ENCODE measurements at regions not wholly inside any gene's neighbourhood (a gene's known extent, or its start where the extent isn't known, plus 50 kb on each side); places are given as distances from the start of the nearest gene placed in this dataset.

GRCh38 chr18:26746398-26746797 lies 119.1 kb downstream of the AQP4 start:
- no peak for DNase-seq (ENCODE audit: extremely low read depth in 1 of 11, low read depth in 9 of 11, low spot score in 4 of 11)

- no peak for DNase-seq (ENCODE audit: extremely low read depth in 1 of 11, low read depth in 9 of 11, low spot score in 4 of 11)
Measured at GRCh38 chr18:26745288-26746181, 120.0 kb downstream of the AQP4 start.

DNA sequence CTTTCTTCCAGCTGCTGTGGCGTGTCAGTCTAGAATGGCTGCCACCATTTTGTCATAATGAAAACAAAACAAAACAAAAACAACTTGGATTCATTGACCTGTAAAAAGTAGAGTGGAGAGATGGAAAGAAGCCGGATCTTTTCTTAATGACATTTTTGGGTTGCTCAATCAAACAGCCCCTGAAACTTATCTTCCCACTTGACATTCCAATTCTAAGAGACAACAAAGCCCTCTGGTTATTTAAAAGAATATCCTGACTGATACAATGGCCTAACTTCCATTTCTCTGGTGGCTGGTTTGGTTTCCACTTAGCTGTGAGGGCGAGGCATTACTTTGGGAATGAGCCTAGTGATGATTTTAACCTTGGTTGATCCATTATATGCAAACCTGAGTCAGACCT lies 123.7 kb downstream of the AQP4 start:
- no peak for DNase-seq (ENCODE audit: extremely low read depth in 1 of 11, low read depth in 9 of 11, low spot score in 4 of 11)

DNA sequence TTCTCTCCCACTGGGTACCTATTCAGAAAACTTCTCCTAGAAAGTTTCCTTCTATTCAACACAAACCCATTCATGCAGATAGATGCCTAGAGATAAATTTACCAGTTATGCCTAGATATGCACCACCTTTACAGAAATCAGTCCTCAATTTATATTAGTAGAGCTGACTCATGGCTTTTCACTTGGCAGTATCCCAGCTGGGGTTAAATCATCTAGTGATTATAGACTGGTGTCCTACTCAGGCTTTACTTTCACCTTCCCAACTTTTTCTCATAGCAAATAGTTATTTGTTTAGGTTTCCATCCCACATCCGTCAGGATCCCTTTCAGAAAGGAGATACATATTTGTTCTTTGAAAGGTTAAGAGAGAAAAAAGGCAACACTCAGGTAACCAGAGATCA lies 124.5 kb downstream of the AQP4 start:
- no peak for DNase-seq (ENCODE audit: extremely low read depth in 1 of 11, low read depth in 9 of 11, low spot score in 4 of 11)

DNA sequence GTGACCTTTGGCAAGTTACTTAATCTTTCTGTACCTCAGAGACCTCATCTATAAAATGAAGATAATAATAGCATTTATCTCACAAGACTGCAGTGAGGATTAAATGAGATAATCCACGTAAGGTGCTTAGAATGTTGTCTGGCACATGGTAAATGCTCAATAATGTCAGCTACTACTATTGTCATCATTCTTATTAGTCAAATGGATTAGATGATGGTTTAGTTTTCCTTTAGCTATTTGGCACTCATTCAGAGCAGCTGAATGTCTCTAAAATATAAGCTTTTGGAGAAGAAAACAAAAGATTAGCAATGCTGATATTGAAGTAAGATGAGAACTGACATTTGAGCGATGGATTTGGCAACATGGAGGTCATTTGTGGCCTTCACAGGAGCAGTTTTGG lies 125.1 kb downstream of the AQP4 start:
- no peak for DNase-seq (ENCODE audit: extremely low read depth in 1 of 11, low read depth in 9 of 11, low spot score in 4 of 11)

GRCh38 chr18:26738706-26739105 lies 126.8 kb downstream of the AQP4 start:
- DNase-seq (ENCODE audit: extremely low read depth in 1 of 11, low read depth in 9 of 11, low spot score in 4 of 11): no peak

- DNase-seq (ENCODE audit: extremely low read depth in 1 of 11, low read depth in 9 of 11, low spot score in 4 of 11): no peak
Measured at GRCh38 chr18:26736301-26736700, 129.2 kb downstream of the AQP4 start.

- no peak for DNase-seq (ENCODE audit: extremely low read depth in 1 of 11, low read depth in 9 of 11, low spot score in 4 of 11)
Measured at GRCh38 chr18:26734760-26735159, 130.7 kb downstream of the AQP4 start.

DNA sequence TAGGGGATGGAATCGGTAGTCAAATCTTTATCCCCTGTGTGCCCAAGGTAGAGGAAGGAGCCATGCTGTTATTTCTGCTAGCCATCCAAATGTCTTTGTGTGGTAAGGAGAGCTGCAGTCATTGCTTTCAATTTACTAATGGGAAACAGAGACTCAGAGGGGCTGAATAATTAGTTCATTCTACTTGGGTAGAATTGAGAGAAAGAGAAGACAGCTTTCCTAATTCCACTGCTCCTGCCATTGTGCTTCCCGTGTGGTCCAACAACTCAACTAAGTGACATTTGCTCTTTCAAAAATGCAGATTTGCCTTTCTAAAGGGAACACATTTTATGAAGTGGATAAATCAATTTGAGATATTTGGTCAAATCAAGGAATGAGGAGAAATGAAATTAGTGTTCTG lies 136.1 kb downstream of the AQP4 start:
- DNase-seq (ENCODE audit: extremely low read depth in 1 of 11, low read depth in 9 of 11, low spot score in 4 of 11): no peak

- DNase-seq (ENCODE audit: extremely low read depth in 1 of 11, low read depth in 9 of 11, low spot score in 4 of 11): no peak
Measured at GRCh38 chr18:26729008-26729407, 136.5 kb downstream of the AQP4 start.

DNA sequence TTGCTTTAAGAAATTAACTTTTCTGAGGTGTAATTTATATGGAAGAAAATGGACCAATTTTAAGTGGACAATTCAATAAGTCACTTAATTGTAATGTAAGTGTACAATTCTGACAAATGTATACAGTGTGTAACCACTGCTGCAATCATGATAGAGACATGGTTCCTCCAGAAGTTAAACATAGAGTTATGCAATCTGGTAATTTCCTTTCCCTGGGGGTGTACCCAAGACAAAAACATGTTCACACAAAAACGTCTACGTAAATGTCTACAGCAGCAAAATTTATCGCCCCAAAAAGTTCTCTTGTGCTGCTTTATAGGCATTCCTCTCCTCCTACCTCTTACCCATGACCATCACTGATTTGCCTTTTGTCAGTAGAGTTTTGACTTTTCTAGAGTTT lies 141.5 kb downstream of the AQP4 start:
- no peak for DNase-seq (ENCODE audit: extremely low read depth in 1 of 11, low read depth in 9 of 11, low spot score in 4 of 11)

- no peak for DNase-seq (ENCODE audit: extremely low read depth in 1 of 11, low read depth in 9 of 11, low spot score in 4 of 11)
Measured at GRCh38 chr18:26722565-26722931, 143.0 kb downstream of the AQP4 start.

GRCh38 chr18:26721854-26722564 lies 143.5 kb downstream of the AQP4 start:
- no peak for DNase-seq (ENCODE audit: extremely low read depth in 1 of 11, low read depth in 9 of 11, low spot score in 4 of 11)

DNA sequence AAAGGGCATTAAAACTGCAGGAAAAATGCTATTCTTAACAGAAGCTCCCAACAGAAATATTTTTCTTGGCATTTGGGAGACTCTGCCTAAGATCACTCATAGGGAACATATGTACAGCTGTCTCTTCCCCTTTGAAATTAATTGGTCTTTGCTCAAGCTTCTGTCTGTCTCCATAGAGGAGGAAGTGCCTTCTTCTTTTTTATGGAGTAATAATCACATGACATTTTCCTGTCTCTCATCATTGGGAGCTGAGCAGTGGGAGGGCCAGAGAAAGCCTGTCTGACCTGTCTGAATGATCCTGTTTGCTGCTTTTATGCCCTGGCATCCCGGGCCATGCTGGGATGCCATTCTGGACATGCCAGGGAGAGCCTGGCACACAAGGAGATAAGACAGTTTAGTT lies 145.6 kb downstream of the AQP4 start:
- DNase-seq (ENCODE audit: extremely low read depth in 1 of 11, low read depth in 9 of 11, low spot score in 4 of 11): no peak

DNA sequence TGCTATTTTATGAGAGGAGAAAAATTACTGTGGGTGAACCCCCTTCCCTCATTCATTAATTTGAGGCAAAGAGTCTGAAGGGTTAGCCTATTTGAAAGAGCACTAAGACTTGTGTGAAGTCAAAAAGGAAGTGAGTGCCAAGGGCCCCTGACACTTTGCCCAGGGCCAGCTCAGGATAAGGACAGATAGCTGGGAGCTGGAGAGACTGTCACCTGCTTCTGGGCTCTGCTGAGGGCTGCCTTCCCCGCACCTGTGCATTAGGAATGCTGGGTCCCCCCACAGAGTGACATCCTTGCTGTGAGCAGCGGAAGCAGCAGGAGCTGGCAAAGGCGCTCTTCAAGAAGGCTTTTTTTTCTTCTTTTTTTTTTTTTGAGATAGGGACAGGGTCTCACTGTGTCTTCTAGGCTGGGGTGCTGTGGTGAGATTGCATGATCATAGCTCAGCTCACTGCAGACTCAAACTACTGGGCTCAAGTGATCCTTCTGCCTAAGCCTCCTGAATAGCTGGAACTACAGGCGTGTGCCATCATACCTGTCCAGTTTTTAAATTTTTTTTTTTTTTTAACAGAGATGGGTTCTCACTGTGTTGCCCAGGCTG lies 148.3 kb downstream of the AQP4 start:
- DNase-seq (ENCODE audit: extremely low read depth in 1 of 11, low read depth in 9 of 11, low spot score in 4 of 11): no peak

- DNase-seq (ENCODE audit: extremely low read depth in 1 of 11, low read depth in 9 of 11, low spot score in 4 of 11): no peak
Measured at GRCh38 chr18:26714739-26715138, 150.8 kb downstream of the AQP4 start.

GRCh38 chr18:26711756-26712155 lies 153.8 kb downstream of the AQP4 start:
- DNase-seq (ENCODE audit: extremely low read depth in 1 of 11, low read depth in 9 of 11, low spot score in 4 of 11): no peak

- DNase-seq (ENCODE audit: extremely low read depth in 1 of 11, low read depth in 9 of 11, low spot score in 4 of 11): no peak
Measured at GRCh38 chr18:26710470-26711096, 154.9 kb downstream of the AQP4 start.

GRCh38 chr18:26709897-26710296 lies 155.6 kb downstream of the AQP4 start:
- DNase-seq (ENCODE audit: extremely low read depth in 1 of 11, low read depth in 9 of 11, low spot score in 4 of 11): no peak
